K562 (cell line): ENCODE measurements at regions not wholly inside any gene's neighbourhood (a gene's known extent, or its start where the extent isn't known, plus 50 kb on each side); places are given as distances from the start of the nearest gene placed in this dataset.
A peak's percentile ranks its signal among the peaks of the same experiment; 100 is the strongest.

Experiments used
- ATAC-seq: fragments of 200-7000 bp; cut with Tn5 transposase; 3 replicates; pipeline ENCODE4 v1.9.1; 2020; ENCODE audit warnings: moderate library complexity
- BruUV-seq: library from RNA; stranded (reverse); fragments of 400-500 nt; replicated peaks from 2 replicates; lab custom pipeline; 2021; lab: Mats Ljungman, UMichigan
- CTCF ChIA-PET: fragments of 300-600 bp; formaldehyde crosslinking; extraction: SDS; loops from one replicate; lab custom pipeline; 2021; ENCODE audit warnings: low intra/inter-chr PET ratio; lab: Yijun Ruan, JAX
- POLR2A ChIA-PET: fragments of 300-600, 350-650 bp; sonication (Branson Sonifier 250); formaldehyde crosslinking; extraction: SDS; loops from one replicate; lab custom pipeline; 2021; ENCODE audit warnings: antibody characterized with exemption, inconsistent platforms; lab: Yijun Ruan, JAX
- DNase-seq, 4 experiments: peaks; one replicate each; pipeline versions ENCODE4 v3.0.0 to v3.0.0-alpha.2; 2011 to 2018; ENCODE audit warnings: low spot score in 3 of 4, mixed read lengths in 3 of 4; ENCODE audit errors: extremely low read depth in 1 of 4
- FAIRE-seq: peaks from 2 replicates; lab custom pipeline; 2011; peaks lifted over from hg19 to GRCh38; lab: Jason Lieb, UNC
- H2AFZ ChIP-seq: 2 replicates; pipeline ENCODE4 v1.6.0; 2011; ENCODE audit warnings: low read depth, low read length, control low read depth, inconsistent platforms
- H3K27ac ChIP-seq: fragments of 200-600 bp; 3 replicates; pipeline ENCODE4 v1.8.0; 2011; ENCODE audit warnings: low read depth, mild to moderate bottlenecking, control low read depth, inconsistent platforms, low read length, moderate library complexity, mixed read lengths; ENCODE audit errors: extremely low read depth
- H3K27me3 ChIP-seq, 2 experiments: fragments of 300-600 bp in 1 of 2; 2 replicates in 1 of 2; 3 replicates in 1 of 2; pipeline versions ENCODE4 v1.6.0 to v1.8.0; 2011; ENCODE audit warnings: inconsistent platforms in 2 of 2, low read length in 2 of 2, mild to moderate bottlenecking in 1 of 2, mixed read lengths in 1 of 2, moderate library complexity in 1 of 2; ENCODE audit not compliant: control insufficient read depth in 2 of 2, insufficient read depth in 2 of 2
- H3K36me3 ChIP-seq: fragments of 300-600 bp; 3 replicates; pipeline ENCODE4 v1.8.0; 2011; ENCODE audit warnings: mild to moderate bottlenecking, low read length, inconsistent platforms; ENCODE audit not compliant: control insufficient read depth, insufficient read depth
- H3K4me1 ChIP-seq, 2 experiments: fragments of 200-600 bp in 1 of 2; replicated peaks in 1 of 2; 2 replicates in 1 of 2; 3 replicates in 1 of 2; pipeline versions ENCODE4 v1.5.1 to v1.8.0; 2011; ENCODE audit warnings: inconsistent platforms in 2 of 2, low read length in 2 of 2, mild to moderate bottlenecking in 1 of 2, mixed read lengths in 1 of 2, moderate library complexity in 1 of 2; ENCODE audit not compliant: control insufficient read depth in 2 of 2, insufficient read depth in 2 of 2
- H3K4me2 ChIP-seq: 2 replicates; pipeline ENCODE4 v1.6.1; 2011; ENCODE audit warnings: low read length, control low read depth, inconsistent platforms, mixed read lengths; ENCODE audit not compliant: insufficient read depth
- H3K4me3 ChIP-seq: fragments of 200-600 bp; sonication (generic), shearing (Covaris generic); 2 replicates; pipeline ENCODE4 v1.5.1; 2016; ENCODE audit warnings: control low read depth, inconsistent platforms
- H3K79me2 ChIP-seq: fragments of 200-600 bp; 3 replicates; pipeline ENCODE4 v1.8.0; 2011; ENCODE audit warnings: low read length, inconsistent platforms; ENCODE audit not compliant: control insufficient read depth, insufficient read depth
- H3K9ac ChIP-seq, 2 experiments: 2 replicates each; pipeline versions ENCODE4 v1.6.0 to v1.6.1; 2011; ENCODE audit warnings: low read depth in 2 of 2, low read length in 2 of 2, control low read depth in 1 of 2, inconsistent platforms in 1 of 2, mild to moderate bottlenecking in 1 of 2, mixed read lengths in 1 of 2; ENCODE audit not compliant: insufficient read depth in 1 of 2
- H3K9me1 ChIP-seq: one replicate; pipeline ENCODE4 v1.6.0; 2011; ENCODE audit warnings: inconsistent platforms, mild to moderate bottlenecking, low read length, moderate library complexity; ENCODE audit not compliant: control insufficient read depth, insufficient read depth
- H3K9me3 ChIP-seq: replicated peaks from 2 replicates; pipeline ENCODE4 v1.5.1; 2011; ENCODE audit warnings: low read depth, low read length, inconsistent platforms; ENCODE audit not compliant: control insufficient read depth, insufficient read depth
- H4K20me1 ChIP-seq: replicated peaks from 2 replicates; pipeline ENCODE4 v1.6.1; 2011; ENCODE audit warnings: low read length, inconsistent platforms, mixed read lengths; ENCODE audit not compliant: control insufficient read depth, insufficient read depth
- MEIS2 ChIP-seq: fragments of 450-650 bp; IDR thresholded peaks from 2 replicates; pipeline ENCODE4 v1.6.1; 2014; ENCODE audit warnings: mild to moderate bottlenecking; ENCODE audit not compliant: partially characterized antibody
- PKNOX1 ChIP-seq: fragments of 450-650 bp; IDR thresholded peaks from 2 replicates; pipeline ENCODE4 v1.6.1; 2016
- ZBTB9 ChIP-seq: fragments of 450-650 bp; formaldehyde crosslinking; IDR thresholded peaks from 2 replicates; pipeline ENCODE4 v1.4.0; 2020; ENCODE audit warnings: mild to moderate bottlenecking, moderate library complexity
- WGBS: fragments of 100-300 bp; shearing (Covaris generic); methylation state at CpG from one replicate; pipeline ENCODE4 v1.1.6; 2016; ENCODE audit warnings: low coverage, mixed read lengths; ENCODE audit not compliant: insufficient coverage; ENCODE audit errors: missing lambda C conversion rate; 5-methylcytosine and 5-hydroxymethylcytosine counted together
- in situ Hi-C: fragments of 300-500 bp; cut with MboI; formaldehyde crosslinking; loops from 4 replicates; pipeline ENCODE4 v1.15.0; 2018; ENCODE audit warnings: inconsistent platforms, mixed read lengths
- intact Hi-C: fragments of 100-400 bp; cut with micrococcal nuclease; formaldehyde crosslinking; loops from 2 replicates; pipeline ENCODE4 v1.14.2; 2022
- TF ChIP-seq, protein P1 (sequence below), 2 experiments: IDR thresholded peaks in 1 of 2; conservative IDR thresholded peaks in 1 of 2; 2 replicates each; pipeline ENCODE4 v1.6.1; 2016; ENCODE audit warnings: low read depth in 2 of 2, mild to moderate bottlenecking in 1 of 2, missing compliant biosample characterization in 1 of 2, missing genetic modification characterization in 1 of 2, moderate library complexity in 1 of 2

DNA sequence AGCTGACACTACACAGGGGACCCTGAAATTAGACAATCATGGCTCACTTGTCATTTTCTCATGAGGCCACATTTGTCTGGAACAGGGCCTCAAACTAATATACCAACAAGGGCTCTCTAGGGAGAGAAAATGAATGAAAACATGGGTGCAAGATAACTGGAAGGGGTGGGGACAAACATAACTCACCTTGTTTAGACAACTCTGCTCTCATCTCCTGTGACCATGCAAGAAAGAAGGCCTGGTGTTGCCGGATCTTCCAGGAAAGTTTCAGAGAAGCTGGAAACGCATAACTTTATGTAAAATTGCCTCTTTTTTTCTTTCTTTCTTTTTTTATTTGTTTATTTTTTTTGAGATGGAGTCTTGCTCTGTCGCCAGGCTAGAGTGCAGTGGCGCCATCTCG, 80.4 kb upstream of the SPRED2 start:
- intact Hi-C loops = no loop called here
- Histone ChIP-seq H2AFZ (no peak overlapping the region), H3K9me1 (no peaks in the 10 kb centered on the region), H3K79me2 (no peaks in the 10 kb centered on the region), H3K27ac (no peak overlapping the region), H3K36me3 (no peaks in the 10 kb centered on the region), H3K4me1 (peaks cover 7 to 16% of the 10 kb centered on the region in 2 experiments; a peak in 4 of 5 replicates), H3K4me2 (no peak overlapping the region; the same call in 1 of the 2 replicates), H4K20me1 (no peaks in the 10 kb centered on the region), H3K9ac (no peak overlapping the region), H3K27me3 (no peaks in the 10 kb centered on the region), H3K4me3 (no peak overlapping the region), H3K9me3 (no peaks in the 10 kb centered on the region)
- CTCF ChIA-PET = no interaction called here
- POLR2A ChIA-PET = no interaction called here
- ATAC-seq (peak; percentile 38; the same call in 1 of the 3 replicates), FAIRE-seq (no peak), DNase-seq (no peak)
- TF ChIP-seq ZBTB9 (CRISPR knock-in tag) (no peak), MEIS2 (peak; percentile 78), PKNOX1 (peak; percentile 55)
- TF ChIP-seq, protein P1, sequence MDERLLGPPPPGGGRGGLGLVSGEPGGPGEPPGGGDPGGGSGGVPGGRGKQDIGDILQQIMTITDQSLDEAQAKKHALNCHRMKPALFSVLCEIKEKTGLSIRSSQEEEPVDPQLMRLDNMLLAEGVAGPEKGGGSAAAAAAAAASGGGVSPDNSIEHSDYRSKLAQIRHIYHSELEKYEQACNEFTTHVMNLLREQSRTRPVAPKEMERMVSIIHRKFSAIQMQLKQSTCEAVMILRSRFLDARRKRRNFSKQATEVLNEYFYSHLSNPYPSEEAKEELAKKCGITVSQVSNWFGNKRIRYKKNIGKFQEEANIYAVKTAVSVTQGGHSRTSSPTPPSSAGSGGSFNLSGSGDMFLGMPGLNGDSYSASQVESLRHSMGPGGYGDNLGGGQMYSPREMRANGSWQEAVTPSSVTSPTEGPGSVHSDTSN (CRISPR knock-in tag; IDR thresholded peaks at IDR 0.05; ENCODE audit: low read depth) = no peak
- TF ChIP-seq, protein P1 (tag; conservative IDR thresholded peaks at IDR 0.05; ENCODE audit: low read depth) = peak; percentile 82
- BruUV-seq = no TSS peak
- in situ Hi-C loops = no loop called here
- 54% methylated on average over 4 of the region's 5 CpGs for WGBS
